HK-2 (cell line): ENCODE measurements at regions not wholly inside any gene's neighbourhood (a gene's known extent, or its start where the extent isn't known, plus 50 kb on each side); places are given as distances from the start of the nearest gene placed in this dataset.
"Not testable (repeated sequence)": the region's sequence is repeated elsewhere in the genome, so short reads cannot be mapped to it uniquely, and the experiment has no call there.

Experiments used
- DNase-seq: peaks from one replicate; pipeline ENCODE4 v3.0.0-alpha.2; 2018; ENCODE audit not compliant: unreplicated experiment

DNA sequence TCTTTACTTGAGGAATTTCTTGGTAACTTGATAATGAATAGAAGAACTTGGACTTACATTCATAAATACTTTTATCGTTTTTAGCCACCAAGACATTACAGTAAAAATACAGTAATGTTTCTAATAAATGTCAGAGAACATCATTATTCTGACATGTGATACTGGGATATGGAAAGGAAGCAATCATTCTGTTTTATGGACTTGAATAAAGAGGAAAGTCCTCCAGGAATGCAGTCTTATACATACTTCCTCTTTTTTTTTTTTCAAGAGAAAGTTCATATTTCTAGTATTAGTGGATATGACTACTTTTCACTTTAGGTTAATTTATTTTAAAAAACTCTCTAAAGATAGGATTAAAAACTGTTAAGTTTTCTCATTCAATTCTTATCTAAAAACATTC lies 220.0 kb upstream of the SEMA3C start:
- DNase-seq: no peak

DNA sequence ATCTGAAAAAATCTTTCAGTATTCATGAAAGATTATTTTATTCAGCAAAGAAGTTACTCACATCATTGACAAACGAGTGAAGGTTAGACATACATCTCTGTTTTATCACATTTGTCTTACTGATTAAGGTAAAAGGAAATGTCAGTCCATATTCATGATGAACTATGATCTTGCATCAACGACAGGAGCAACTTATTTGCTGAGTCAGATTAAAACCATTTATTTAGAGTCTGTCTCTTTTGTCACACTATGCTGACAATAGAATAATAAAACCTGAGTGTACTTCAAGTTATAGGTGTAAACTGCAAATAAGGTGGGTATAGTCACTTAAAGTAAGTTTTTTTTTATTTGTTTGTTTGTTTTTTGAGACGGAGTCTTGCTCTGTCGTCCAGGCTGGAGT lies 216.5 kb upstream of the SEMA3C start:
- no peak for DNase-seq

DNA sequence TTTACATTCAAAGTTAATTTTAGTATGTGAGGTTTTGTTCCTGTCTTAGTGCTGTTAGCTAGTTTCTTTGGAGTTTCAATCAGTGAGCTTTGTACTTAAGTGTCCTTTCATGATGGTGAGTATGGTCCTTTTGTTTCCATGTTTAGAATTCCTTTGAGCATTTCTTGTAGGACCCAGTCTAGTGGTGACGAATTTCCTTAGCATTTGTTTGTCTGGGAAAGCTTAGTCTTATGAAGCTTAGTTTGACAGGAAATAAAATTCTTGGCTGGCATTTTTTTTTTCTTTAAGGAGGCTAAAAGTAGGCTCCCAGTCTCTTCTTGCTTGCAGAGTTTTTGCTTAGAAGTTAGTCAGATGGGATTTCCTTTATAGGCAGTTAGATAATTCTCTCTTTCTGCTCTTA lies 209.2 kb upstream of the SEMA3C start:
- DNase-seq: no peak

DNA sequence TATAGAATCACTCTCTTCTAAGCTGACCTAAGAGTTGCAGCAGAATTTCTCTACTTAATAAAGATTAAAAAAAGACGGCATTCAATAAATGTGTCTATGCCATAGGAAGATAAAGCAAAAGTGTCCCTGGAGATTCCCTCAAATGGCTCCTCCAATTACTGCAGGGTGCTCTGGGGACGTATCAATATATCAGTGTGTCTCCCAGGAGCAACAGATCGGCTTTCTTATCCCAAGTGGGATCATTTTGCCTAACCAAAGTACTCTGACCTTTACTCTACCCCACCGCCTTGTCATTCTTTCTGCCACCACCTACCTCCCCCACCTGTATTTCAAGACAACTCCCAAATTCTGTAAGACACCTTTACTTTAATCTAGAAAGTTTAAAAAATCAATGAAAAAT lies 202.0 kb upstream of the SEMA3C start:
- DNase-seq: no peak

GRCh38 chr7:81120111-81120510 lies 201.3 kb upstream of the SEMA3C start:
- DNase-seq: no peak

GRCh38 chr7:81114633-81115032 lies 195.8 kb upstream of the SEMA3C start:
- DNase-seq: no peak

DNA sequence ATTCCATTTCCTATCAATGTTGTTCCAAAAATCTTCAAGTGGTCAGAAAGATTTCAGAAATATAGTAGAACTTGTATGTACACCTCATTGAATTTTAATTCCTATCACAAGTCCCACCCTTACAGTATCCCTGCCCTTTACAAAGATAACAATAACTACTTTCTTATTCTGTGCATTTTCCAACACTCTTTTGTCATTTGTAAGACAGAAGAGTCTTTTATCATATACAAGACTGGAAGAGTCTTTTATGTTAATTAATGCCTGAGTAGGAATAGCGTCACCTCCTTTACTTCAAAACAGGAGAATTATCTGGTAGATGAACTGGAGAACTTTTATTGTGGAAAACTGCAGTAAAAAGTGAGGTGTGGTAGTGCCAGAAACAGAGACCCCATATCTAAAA lies 193.9 kb upstream of the SEMA3C start:
- no peak for DNase-seq

- no peak for DNase-seq
Measured at GRCh38 chr7:81111781-81112540, 193.1 kb upstream of the SEMA3C start.

GRCh38 chr7:81111358-81111757 lies 192.5 kb upstream of the SEMA3C start:
- peak; percentile 69 for DNase-seq

DNA sequence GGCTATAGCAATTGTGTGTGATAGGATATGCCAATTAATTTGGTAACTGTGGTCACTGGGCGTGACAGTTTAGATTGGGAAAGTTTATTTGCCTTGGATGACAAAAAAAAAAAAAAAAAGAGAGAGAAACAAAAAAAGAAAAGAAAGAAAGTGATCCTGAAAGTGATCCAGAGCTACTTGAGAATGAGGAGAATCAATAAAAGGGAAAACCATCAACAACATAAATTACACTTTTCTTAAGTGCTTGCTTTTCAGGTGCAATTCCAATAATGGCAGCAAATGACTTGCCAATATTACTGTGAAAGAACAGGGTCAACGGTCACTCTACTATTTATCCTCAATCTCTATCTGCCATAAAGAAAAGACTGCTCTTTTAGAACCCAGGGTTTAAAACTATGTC lies 191.8 kb upstream of the SEMA3C start:
- no peak for DNase-seq

- DNase-seq: no peak
Measured at GRCh38 chr7:81098213-81098612, 179.4 kb upstream of the SEMA3C start.

DNA sequence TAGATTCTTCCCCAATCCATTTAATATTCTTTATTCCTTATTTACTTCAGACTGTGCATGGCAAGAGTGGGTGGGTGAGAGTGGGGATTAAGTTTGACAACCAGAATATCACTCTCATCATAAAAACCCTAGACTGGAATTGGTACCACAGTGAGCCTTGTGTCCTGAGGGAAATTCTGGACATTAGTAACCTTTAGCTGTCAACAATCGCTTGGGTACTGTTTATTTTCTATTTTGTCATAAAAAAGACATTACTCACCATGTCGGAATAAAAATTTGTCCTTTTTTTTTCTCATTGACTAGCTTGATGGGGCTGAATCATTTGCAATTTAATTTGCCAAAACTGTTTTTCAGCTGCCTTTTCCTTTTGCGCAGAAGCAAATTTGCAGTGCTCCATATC lies 176.1 kb upstream of the SEMA3C start:
- no peak for DNase-seq

GRCh38 chr7:81081616-81082015 lies 162.8 kb upstream of the SEMA3C start:
- no peak for DNase-seq

DNA sequence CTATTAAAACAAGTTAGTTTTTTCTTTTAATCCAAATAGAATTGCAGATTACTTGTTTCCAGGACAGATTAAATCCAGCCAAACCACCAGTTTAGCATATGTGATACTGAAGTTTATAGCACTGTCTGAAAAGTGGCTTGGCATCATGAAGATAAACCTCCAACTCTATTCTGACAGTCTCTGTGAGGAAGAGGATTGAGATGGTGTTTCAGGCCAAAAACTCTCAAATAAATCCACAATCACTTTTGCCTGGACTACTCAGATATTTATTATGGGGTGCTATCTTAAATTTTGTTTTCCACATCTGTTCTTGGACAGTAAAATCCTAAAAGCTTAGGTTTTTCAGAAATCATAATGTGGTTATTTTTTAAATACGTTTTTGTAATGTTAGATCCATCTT lies 161.7 kb upstream of the SEMA3C start:
- DNase-seq: no peak

DNA sequence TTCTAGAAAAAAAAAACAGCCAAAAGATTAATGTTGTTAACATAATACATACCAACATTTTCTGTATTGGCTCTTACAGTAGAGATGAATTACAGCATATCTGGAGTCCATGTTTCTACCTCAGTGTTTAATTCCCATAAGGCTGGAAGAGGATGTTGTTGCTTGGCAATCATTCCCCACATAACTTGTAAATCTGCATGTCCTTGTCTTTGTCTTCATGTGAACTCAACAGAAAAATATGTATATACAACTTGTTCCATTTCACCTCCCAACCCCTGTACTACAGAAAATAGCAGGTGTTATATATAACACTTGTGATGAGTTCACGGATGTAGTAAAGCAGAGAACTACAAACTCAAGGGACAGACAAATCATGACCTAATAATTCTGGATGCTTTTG lies 160.9 kb upstream of the SEMA3C start:
- DNase-seq: no peak

DNA sequence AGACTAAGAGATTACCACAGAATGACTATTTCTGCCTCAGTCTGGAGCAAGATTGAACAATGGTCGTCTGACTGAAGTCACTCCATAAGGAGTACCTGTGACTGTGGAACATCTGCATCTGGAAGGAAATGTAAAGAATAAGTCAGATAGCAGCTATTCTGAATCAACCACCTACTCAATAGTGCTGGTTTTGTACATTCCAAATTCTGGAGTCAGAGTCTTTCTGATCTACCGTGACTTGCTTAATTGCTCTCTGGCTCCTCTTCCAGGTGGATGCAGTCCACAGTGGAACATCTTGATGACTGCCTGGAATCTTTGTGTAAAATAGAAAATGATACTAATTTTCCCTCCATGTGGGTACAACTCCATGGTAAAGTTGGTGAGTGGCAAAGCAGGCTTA lies 156.3 kb upstream of the SEMA3C start:
- no peak for DNase-seq

GRCh38 chr7:81074406-81074805 lies 155.6 kb upstream of the SEMA3C start:
- DNase-seq: no peak

- DNase-seq: no peak
Measured at GRCh38 chr7:81073931-81074251, 155.0 kb upstream of the SEMA3C start.

DNA sequence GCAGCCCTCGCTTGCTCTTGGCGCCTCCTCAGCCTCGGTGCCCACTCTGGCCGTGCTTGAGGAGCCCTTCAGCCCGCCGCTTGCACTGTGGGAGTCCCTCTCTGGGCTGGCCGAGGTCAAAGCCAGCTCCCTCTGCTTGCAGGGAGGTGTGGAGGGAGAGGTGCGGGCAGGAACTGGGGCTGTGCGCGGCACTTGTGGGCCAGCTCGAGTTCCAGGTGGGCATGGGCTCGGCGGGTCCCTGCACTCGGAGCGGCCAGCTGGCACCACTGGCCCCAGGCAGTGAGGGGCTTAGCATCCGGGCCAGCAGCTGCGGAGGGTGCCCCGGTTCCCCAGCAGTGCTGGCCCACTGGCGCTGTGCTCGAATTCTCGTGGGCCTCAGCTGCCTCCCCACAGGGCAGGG lies 152.1 kb upstream of the SEMA3C start:
- no peak for DNase-seq

DNA sequence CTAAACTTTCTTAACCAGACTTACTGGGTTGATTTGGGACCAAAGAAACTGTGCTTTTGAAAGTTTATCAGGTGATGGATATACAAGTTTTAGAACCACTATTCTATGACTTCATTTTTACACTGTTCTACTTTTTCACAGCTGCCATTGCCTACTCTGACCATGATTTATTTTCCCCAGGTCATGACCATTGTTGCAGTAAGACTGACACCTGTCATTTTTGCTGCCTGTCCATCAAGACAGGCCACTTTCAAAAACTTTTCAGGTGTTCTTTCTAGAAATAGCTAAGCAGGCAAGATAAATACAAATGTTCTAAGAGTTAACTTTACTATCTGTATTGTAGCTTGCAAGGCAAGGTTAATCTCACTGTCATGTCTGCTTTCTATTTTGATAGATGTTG lies 147.9 kb upstream of the SEMA3C start:
- DNase-seq: no peak

DNA sequence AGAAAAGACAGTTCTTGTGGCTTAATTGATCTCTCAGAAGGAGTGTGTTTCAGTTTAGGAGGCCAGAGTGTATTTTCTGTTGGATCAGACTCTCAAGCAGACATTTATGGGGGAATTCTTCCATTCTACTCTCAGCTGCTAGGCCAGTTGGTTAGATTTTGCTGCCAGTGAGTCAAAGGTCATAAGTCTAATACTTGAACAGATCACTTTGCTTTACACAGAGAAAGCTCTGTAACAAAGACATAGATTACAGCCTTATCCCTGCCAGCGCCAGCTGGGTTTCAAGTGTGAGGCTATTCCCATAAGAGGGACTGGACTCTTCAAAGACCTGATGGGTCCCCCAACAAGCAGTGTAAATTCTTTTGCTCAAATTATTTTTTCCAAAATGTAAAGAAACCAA lies 145.6 kb upstream of the SEMA3C start:
- DNase-seq: no peak

GRCh38 chr7:81062755-81063154 lies 143.9 kb upstream of the SEMA3C start:
- DNase-seq: no peak

DNA sequence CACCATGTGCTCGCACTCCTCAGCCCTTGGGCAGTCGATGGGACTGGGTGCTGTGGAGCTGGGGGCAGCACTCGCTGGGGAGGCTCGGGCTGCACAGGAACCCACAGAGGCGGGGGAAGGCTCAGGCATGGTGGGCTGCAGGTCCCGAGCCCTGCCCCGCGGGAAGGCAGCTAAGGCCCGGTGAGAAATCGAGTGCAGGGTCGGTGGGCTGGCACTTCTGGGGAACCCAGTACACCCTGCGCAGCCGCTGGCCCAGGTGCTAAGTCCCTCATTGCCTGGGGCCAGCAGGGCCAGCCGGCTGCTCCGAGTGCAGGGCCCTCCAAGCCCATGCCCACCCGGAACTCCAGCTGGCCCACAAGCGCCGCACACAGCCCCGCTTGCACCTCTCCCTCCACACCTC lies 138.6 kb upstream of the SEMA3C start:
- DNase-seq: not testable (repeated sequence)

DNA sequence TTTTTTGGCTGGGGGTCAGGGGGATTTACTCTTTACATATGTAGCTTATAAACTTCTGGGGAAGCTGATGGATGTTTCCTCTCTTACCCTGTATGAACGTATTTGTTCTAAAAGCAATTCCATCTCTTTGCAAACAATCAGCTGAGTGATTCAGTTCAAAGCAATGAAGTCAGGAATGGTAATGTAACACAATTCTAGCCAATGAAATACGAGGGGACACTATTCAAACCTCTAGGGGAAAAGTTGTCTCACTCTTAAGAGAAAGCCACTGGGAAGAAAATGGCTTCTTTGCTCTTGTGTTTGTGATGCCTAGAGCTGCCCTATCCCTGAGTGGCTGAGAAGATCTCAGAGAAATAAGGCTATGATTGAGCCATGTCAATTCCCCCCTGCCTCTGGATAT lies 134.8 kb upstream of the SEMA3C start:
- DNase-seq: no peak
